ENCODE measurements at regions not wholly inside any gene's neighbourhood (a gene's known extent, or its start where the extent isn't known, plus 50 kb on each side); places are given as distances from the start of the nearest gene placed in this dataset.
A peak's percentile ranks its signal among the peaks of the same experiment; 100 is the strongest.

DNA sequence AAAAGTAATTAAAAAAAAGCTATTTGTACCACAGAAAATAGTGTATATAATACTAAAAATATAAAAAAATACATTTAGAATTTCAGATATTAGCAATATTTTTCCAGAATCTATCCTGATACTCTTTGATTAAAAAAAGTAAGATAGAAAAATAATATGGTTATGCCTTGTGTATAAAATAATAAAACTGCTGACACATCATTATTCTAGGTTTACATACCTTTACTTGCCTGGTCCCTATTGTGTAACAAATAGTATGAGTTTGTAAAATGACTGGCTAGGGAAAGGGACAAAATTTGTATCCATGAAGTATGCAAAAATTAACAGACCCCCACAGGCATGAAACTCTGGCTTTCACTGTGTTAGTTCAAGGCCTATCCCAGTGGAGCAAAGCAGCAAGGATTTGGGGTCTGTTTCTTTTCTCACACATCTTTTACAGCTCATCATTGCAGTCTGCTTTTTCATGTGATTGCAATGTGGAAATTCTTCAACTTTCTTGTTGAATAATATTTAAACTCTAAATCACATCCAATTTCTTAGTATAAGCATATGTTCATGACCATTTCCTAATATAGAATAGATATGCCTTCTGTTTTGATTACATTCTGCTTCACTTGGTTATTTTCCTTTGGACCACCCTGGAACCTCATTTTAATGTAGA lies 136.7 kb upstream of the PCDH18 start:
- Mint-ChIP-seq H3K27ac (no peak overlapping the region), H3K4me1 (peaks cover 42% of the 10 kb centered on the region), H3K36me3 (ENCODE audit: low read depth) (peaks cover 5% of the 10 kb centered on the region), H3K9me3 (no peaks in the 10 kb centered on the region), H3K4me3 (no peak overlapping the region), H3K27me3 (ENCODE audit: low read depth, poor library complexity) (no peaks in the 10 kb centered on the region)
- DNase-seq, result no peak
- TF ChIP-seq, protein P1, sequence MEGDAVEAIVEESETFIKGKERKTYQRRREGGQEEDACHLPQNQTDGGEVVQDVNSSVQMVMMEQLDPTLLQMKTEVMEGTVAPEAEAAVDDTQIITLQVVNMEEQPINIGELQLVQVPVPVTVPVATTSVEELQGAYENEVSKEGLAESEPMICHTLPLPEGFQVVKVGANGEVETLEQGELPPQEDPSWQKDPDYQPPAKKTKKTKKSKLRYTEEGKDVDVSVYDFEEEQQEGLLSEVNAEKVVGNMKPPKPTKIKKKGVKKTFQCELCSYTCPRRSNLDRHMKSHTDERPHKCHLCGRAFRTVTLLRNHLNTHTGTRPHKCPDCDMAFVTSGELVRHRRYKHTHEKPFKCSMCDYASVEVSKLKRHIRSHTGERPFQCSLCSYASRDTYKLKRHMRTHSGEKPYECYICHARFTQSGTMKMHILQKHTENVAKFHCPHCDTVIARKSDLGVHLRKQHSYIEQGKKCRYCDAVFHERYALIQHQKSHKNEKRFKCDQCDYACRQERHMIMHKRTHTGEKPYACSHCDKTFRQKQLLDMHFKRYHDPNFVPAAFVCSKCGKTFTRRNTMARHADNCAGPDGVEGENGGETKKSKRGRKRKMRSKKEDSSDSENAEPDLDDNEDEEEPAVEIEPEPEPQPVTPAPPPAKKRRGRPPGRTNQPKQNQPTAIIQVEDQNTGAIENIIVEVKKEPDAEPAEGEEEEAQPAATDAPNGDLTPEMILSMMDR (IDR thresholded peaks at IDR 0.05), result no peak

DNA sequence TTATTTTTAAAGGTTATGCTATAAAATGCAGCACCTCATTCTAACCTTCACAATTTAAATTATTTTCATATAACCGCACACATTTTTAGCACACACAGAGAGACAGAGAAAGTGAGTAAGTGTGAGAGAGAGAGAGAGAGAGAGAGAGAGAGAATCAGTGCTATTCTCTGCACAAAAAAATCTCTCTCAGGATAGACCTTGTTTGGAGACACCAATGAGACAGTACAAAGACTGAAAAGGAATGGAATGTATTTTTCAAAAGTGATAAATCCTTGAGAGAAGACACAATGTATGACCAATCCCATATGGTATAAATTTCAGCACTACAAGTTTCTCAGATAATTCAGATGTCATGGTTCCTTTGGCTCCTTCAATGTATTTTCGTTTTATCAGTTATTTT lies 132.1 kb upstream of the PCDH18 start:
- no peak overlapping the region for H3K4me3 Mint-ChIP-seq
- TF ChIP-seq, protein P1 (IDR thresholded peaks at IDR 0.05), result no peak
- peaks cover 18% of the 10 kb centered on the region for H3K9me3 Mint-ChIP-seq
- peak overlapping the region; percentile 98 for H3K27ac Mint-ChIP-seq
- no peak for DNase-seq
- no peaks in the 10 kb centered on the region for H3K27me3 Mint-ChIP-seq (ENCODE audit: low read depth, poor library complexity)
- H3K4me1 Mint-ChIP-seq, result peaks cover 54% of the 10 kb centered on the region
- H3K36me3 Mint-ChIP-seq (ENCODE audit: low read depth), result peaks cover 15% of the 10 kb centered on the region

- Mint-ChIP-seq H3K4me1 (peaks cover 56% of the 10 kb centered on the region), H3K9me3 (peaks cover 18% of the 10 kb centered on the region), H3K4me3 (peak overlapping the region; percentile 44), H3K27me3 (ENCODE audit: low read depth, poor library complexity) (no peaks in the 10 kb centered on the region), H3K36me3 (ENCODE audit: low read depth) (peaks cover 15% of the 10 kb centered on the region), H3K27ac (peak overlapping the region; percentile 98)
- DNase-seq, result no peak
- TF ChIP-seq, protein P1 (IDR thresholded peaks at IDR 0.05), result no peak
Measured at GRCh38 chr4:137664046-137664387, 131.7 kb upstream of the PCDH18 start.

DNA sequence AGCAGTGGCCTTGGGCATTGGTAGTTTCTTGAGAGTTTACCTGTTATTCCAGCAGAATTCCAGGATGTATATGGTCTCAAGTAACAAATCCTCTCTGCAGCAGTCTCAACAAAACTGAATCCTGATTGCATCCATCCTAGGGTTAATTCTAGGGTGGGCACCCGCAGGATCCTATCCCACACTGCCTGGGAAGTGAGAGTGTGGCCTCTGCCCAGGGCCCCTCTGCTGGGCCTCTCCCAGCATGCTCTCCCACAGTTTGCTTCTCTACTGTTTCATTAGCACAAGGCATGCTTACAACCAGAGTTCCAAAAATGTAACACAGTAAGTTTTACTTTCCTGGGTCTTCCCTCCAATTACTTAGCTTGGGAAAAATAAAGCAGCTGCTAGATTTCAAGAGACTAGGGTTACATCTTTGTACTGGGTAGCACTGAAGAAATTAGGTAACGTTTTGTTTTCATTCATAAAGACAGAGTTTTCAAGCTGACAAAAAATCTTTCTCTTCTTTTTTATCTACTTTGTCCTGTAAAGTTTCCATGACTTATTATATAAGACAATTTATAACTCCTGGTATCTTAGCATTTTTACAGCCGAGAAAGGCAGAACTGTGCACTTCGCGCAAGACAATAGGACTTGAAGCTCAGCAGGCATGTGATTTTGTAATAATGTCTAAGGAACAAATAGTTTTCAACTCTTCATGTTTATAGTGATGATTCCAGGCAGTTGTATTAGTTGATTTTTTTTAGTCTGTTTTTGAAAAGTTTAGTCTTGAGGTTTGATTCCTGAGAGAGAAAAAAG lies 131.2 kb upstream of the PCDH18 start:
- no peak for DNase-seq
- Mint-ChIP-seq H3K4me3 (peak overlapping the region; percentile 44), H3K36me3 (ENCODE audit: low read depth) (peaks cover 15% of the 10 kb centered on the region), H3K9me3 (peaks cover 18% of the 10 kb centered on the region), H3K27ac (peak overlapping the region; percentile 98), H3K4me1 (peaks cover 56% of the 10 kb centered on the region), H3K27me3 (ENCODE audit: low read depth, poor library complexity) (no peaks in the 10 kb centered on the region)
- TF ChIP-seq, protein P1 (IDR thresholded peaks at IDR 0.05), result no peak

GRCh38 chr4:137661693-137662092 lies 129.4 kb upstream of the PCDH18 start:
- Mint-ChIP-seq H3K27ac (peak overlapping the region; percentile 17), H3K4me1 (peaks cover 56% of the 10 kb centered on the region), H3K27me3 (ENCODE audit: low read depth, poor library complexity) (no peaks in the 10 kb centered on the region), H3K4me3 (no peak overlapping the region), H3K9me3 (peaks cover 18% of the 10 kb centered on the region), H3K36me3 (ENCODE audit: low read depth) (peaks cover 15% of the 10 kb centered on the region)
- no peak for DNase-seq
- TF ChIP-seq, protein P1 (IDR thresholded peaks at IDR 0.05), result no peak
